Central memory CD8-positive, alpha-beta T cell (primary cell): ENCODE measurements at regions not wholly inside any gene's neighbourhood (a gene's known extent, or its start where the extent isn't known, plus 50 kb on each side); places are given as distances from the start of the nearest gene placed in this dataset.
"Not testable (repeated sequence)": the region's sequence is repeated elsewhere in the genome, so short reads cannot be mapped to it uniquely, and the experiment has no call there.

Experiments
- ATAC-seq: fragments of 150-1000 bp; cut with Tn5 transposase; replicated peaks from 2 replicates; pipeline ENCODE4 v1.10.0; 2022; ENCODE audit warnings: mild to moderate bottlenecking, moderate FRiP score, moderate number of reproducible peaks; ENCODE audit not compliant: poor library complexity, severe bottlenecking; ENCODE audit errors: extremely low read depth
- DNase-seq, 2 donors: peaks; one replicate each; pipeline ENCODE4 v3.0.0; 2021; ENCODE audit warnings: low spot score in 2 of 2
- H3K27ac Mint-ChIP-seq: one replicate; pipeline ENCODE4 v1.8.0; 2022; ENCODE audit warnings: low read depth, mild to moderate bottlenecking, moderate library complexity, mixed read lengths
- H3K27me3 Mint-ChIP-seq: one replicate; pipeline ENCODE4 v1.8.0; 2022; ENCODE audit warnings: mixed read lengths
- H3K36me3 Mint-ChIP-seq: one replicate; pipeline ENCODE4 v1.8.0; 2022; ENCODE audit warnings: mild to moderate bottlenecking, moderate library complexity, mixed read lengths; ENCODE audit not compliant: insufficient read depth
- H3K4me1 Mint-ChIP-seq: one replicate; pipeline ENCODE4 v1.8.0; 2022; ENCODE audit warnings: mixed read lengths
- H3K4me3 Mint-ChIP-seq: one replicate; pipeline ENCODE4 v1.8.0; 2022; ENCODE audit warnings: mild to moderate bottlenecking, moderate library complexity, mixed read lengths
- H3K9me3 Mint-ChIP-seq: one replicate; pipeline ENCODE4 v1.8.0; 2022; ENCODE audit warnings: mixed read lengths

- not testable (repeated sequence) for H3K4me3 Mint-ChIP-seq, H3K4me1 Mint-ChIP-seq, H3K27ac Mint-ChIP-seq, DNase-seq, H3K9me3 Mint-ChIP-seq, H3K27me3 Mint-ChIP-seq, H3K36me3 Mint-ChIP-seq, ATAC-seq
Measured at GRCh38 chr12:59326457-59326856, 269.4 kb upstream of the SLC16A7 start.

GRCh38 chr12:59322473-59322872 lies 273.4 kb upstream of the SLC16A7 start:
- H3K4me1 Mint-ChIP-seq: no peaks in the 10 kb centered on the region
- H3K36me3 Mint-ChIP-seq: no peaks in the 10 kb centered on the region
- ATAC-seq (no peak), DNase-seq (no peak)
- no peak overlapping the region for H3K27ac Mint-ChIP-seq
- no peaks in the 10 kb centered on the region for H3K27me3 Mint-ChIP-seq
- no peak overlapping the region for H3K4me3 Mint-ChIP-seq
- no peaks in the 10 kb centered on the region for H3K9me3 Mint-ChIP-seq

GRCh38 chr12:59321278-59321677 lies 274.6 kb upstream of the SLC16A7 start:
- ATAC-seq (no peak), DNase-seq (no peak)
- Mint-ChIP-seq H3K36me3 (no peaks in the 10 kb centered on the region), H3K27me3 (no peaks in the 10 kb centered on the region), H3K27ac (no peak overlapping the region), H3K4me1 (no peaks in the 10 kb centered on the region), H3K9me3 (no peaks in the 10 kb centered on the region), H3K4me3 (no peak overlapping the region)

GRCh38 chr12:59320112-59320511 lies 275.7 kb upstream of the SLC16A7 start:
- Mint-ChIP-seq H3K27ac (no peak overlapping the region), H3K9me3 (no peaks in the 10 kb centered on the region), H3K4me3 (no peak overlapping the region), H3K27me3 (no peaks in the 10 kb centered on the region), H3K4me1 (no peaks in the 10 kb centered on the region), H3K36me3 (no peaks in the 10 kb centered on the region)
- ATAC-seq: no peak
- no peak for DNase-seq

GRCh38 chr12:59318940-59319339 lies 276.9 kb upstream of the SLC16A7 start:
- no peaks in the 10 kb centered on the region for H3K9me3 Mint-ChIP-seq
- H3K27ac Mint-ChIP-seq: no peak overlapping the region
- no peak for DNase-seq
- no peak overlapping the region for H3K4me3 Mint-ChIP-seq
- no peaks in the 10 kb centered on the region for H3K36me3 Mint-ChIP-seq
- no peak for ATAC-seq
- H3K4me1 Mint-ChIP-seq: no peaks in the 10 kb centered on the region
- no peaks in the 10 kb centered on the region for H3K27me3 Mint-ChIP-seq

GRCh38 chr12:59317598-59317997 lies 278.2 kb upstream of the SLC16A7 start:
- H3K27ac Mint-ChIP-seq: no peak overlapping the region
- no peak overlapping the region for H3K4me3 Mint-ChIP-seq
- no peaks in the 10 kb centered on the region for H3K36me3 Mint-ChIP-seq
- DNase-seq (no peak), ATAC-seq (no peak)
- no peaks in the 10 kb centered on the region for H3K27me3 Mint-ChIP-seq
- H3K4me1 Mint-ChIP-seq: no peaks in the 10 kb centered on the region
- peaks cover 6% of the 10 kb centered on the region for H3K9me3 Mint-ChIP-seq

GRCh38 chr12:59316938-59317337 lies 278.9 kb upstream of the SLC16A7 start:
- no peaks in the 10 kb centered on the region for H3K4me1 Mint-ChIP-seq
- H3K27me3 Mint-ChIP-seq: no peaks in the 10 kb centered on the region
- DNase-seq (no peak), ATAC-seq (no peak)
- no peak overlapping the region for H3K4me3 Mint-ChIP-seq
- H3K36me3 Mint-ChIP-seq: no peaks in the 10 kb centered on the region
- no peak overlapping the region for H3K27ac Mint-ChIP-seq
- H3K9me3 Mint-ChIP-seq: peaks cover 6% of the 10 kb centered on the region

GRCh38 chr12:59316354-59316753 lies 279.5 kb upstream of the SLC16A7 start:
- not testable (repeated sequence) for H3K27me3 Mint-ChIP-seq, ATAC-seq, H3K27ac Mint-ChIP-seq, H3K36me3 Mint-ChIP-seq, H3K4me1 Mint-ChIP-seq, H3K4me3 Mint-ChIP-seq, DNase-seq
- H3K9me3 Mint-ChIP-seq: peaks cover 12% of the 10 kb centered on the region

GRCh38 chr12:59314209-59314608 lies 281.6 kb upstream of the SLC16A7 start:
- Mint-ChIP-seq H3K4me3 (no peak overlapping the region), H3K36me3 (no peaks in the 10 kb centered on the region), H3K27me3 (no peaks in the 10 kb centered on the region), H3K9me3 (peaks cover 15% of the 10 kb centered on the region), H3K27ac (no peak overlapping the region), H3K4me1 (no peaks in the 10 kb centered on the region)
- ATAC-seq (no peak), DNase-seq (no peak)

- H3K27ac Mint-ChIP-seq: no peak overlapping the region
- no peak overlapping the region for H3K4me3 Mint-ChIP-seq
- H3K36me3 Mint-ChIP-seq: no peaks in the 10 kb centered on the region
- peaks cover 17% of the 10 kb centered on the region for H3K9me3 Mint-ChIP-seq
- H3K27me3 Mint-ChIP-seq: no peaks in the 10 kb centered on the region
- ATAC-seq: no peak
- no peak for DNase-seq
- H3K4me1 Mint-ChIP-seq: no peaks in the 10 kb centered on the region
Measured at GRCh38 chr12:59304077-59304721, 291.6 kb upstream of the SLC16A7 start.

- H3K4me1 Mint-ChIP-seq: no peaks in the 10 kb centered on the region
- no peak overlapping the region for H3K27ac Mint-ChIP-seq
Measured at GRCh38 chr12:59298296-59298695, 297.5 kb upstream of the SLC16A7 start.

GRCh38 chr12:59294221-59294620 lies 301.6 kb upstream of the SLC16A7 start:
- H3K4me3 Mint-ChIP-seq: no peak overlapping the region
- ATAC-seq: no peak
- peaks cover 1% of the 10 kb centered on the region for H3K36me3 Mint-ChIP-seq
- H3K27ac Mint-ChIP-seq: no peak overlapping the region
- H3K9me3 Mint-ChIP-seq: peaks cover 11% of the 10 kb centered on the region
- no peak for DNase-seq
- H3K27me3 Mint-ChIP-seq: no peaks in the 10 kb centered on the region
- no peaks in the 10 kb centered on the region for H3K4me1 Mint-ChIP-seq

More at GRCh38 chr12:59298296-59298695, 297.5 kb upstream of the SLC16A7 start:
- H3K36me3 Mint-ChIP-seq: no peaks in the 10 kb centered on the region
- ATAC-seq (no peak), DNase-seq (no peak)
- H3K9me3 Mint-ChIP-seq: peaks cover 28% of the 10 kb centered on the region
- H3K4me3 Mint-ChIP-seq: no peak overlapping the region
- no peaks in the 10 kb centered on the region for H3K27me3 Mint-ChIP-seq

GRCh38 chr12:59282999-59283398 lies 312.8 kb upstream of the SLC16A7 start:
- H3K27ac Mint-ChIP-seq: no peak overlapping the region
- ATAC-seq: no peak
- H3K4me1 Mint-ChIP-seq: no peaks in the 10 kb centered on the region
- H3K4me3 Mint-ChIP-seq: no peak overlapping the region
- peaks cover 9% of the 10 kb centered on the region for H3K9me3 Mint-ChIP-seq
- peaks cover 2% of the 10 kb centered on the region for H3K36me3 Mint-ChIP-seq
- H3K27me3 Mint-ChIP-seq: no peaks in the 10 kb centered on the region
- no peak for DNase-seq
